Activated CD4-positive, CD25-positive, alpha-beta regulatory T cell treated with anti-CD3 and anti-CD28 coated beads, Interleukin-2, amount 50 U/mL, for 24 hours (primary cell): ENCODE measurements at regions not wholly inside any gene's neighbourhood (a gene's known extent, or its start where the extent isn't known, plus 50 kb on each side); places are given as distances from the start of the nearest gene placed in this dataset.

Experiments used
- ATAC-seq, 2 donors: fragments of 150-1000 bp; cut with Tn5 transposase; one replicate each; pipeline ENCODE4 v1.10.0; 2021; ENCODE audit warnings: mild to moderate bottlenecking in 1 of 2, moderate library complexity in 1 of 2

GRCh38 chr21:28826569-28826968 lies 166.1 kb downstream of the LTN1 start:
- ATAC-seq: no peak

GRCh38 chr21:28826021-28826420 lies 166.7 kb downstream of the LTN1 start:
- ATAC-seq: no peak

- no peak for ATAC-seq
Observed at GRCh38 chr21:28823429-28823828, 169.2 kb downstream of the LTN1 start.

- ATAC-seq: no peak
Observed at GRCh38 chr21:28822486-28823335, 170.0 kb downstream of the LTN1 start.

GRCh38 chr21:28822123-28822399 lies 170.6 kb downstream of the LTN1 start:
- ATAC-seq: no peak

- no peak for ATAC-seq
Observed at GRCh38 chr21:28821276-28822122, 171.2 kb downstream of the LTN1 start.

GRCh38 chr21:28818663-28819278 lies 173.9 kb downstream of the LTN1 start:
- ATAC-seq: no peak

GRCh38 chr21:28817871-28818270 lies 174.8 kb downstream of the LTN1 start:
- no peak for ATAC-seq

GRCh38 chr21:28811860-28812259 lies 180.8 kb downstream of the LTN1 start:
- no peak for ATAC-seq

GRCh38 chr21:28810826-28811524 lies 181.7 kb downstream of the LTN1 start:
- ATAC-seq: no peak

- ATAC-seq: no peak
Observed at GRCh38 chr21:28805885-28806284, 186.8 kb downstream of the LTN1 start.

- no peak for ATAC-seq
Observed at GRCh38 chr21:28804089-28804670, 188.5 kb downstream of the LTN1 start.

- no peak for ATAC-seq
Observed at GRCh38 chr21:28801906-28802305, 190.8 kb downstream of the LTN1 start.

GRCh38 chr21:28799926-28800325 lies 192.8 kb downstream of the LTN1 start:
- no peak for ATAC-seq

- no peak for ATAC-seq
Observed at GRCh38 chr21:28798798-28799197, 193.9 kb downstream of the LTN1 start.

- no peak for ATAC-seq
Observed at GRCh38 chr21:28795251-28795650, 197.4 kb downstream of the LTN1 start.

- ATAC-seq: no peak
Observed at GRCh38 chr21:28794371-28794851, 198.3 kb downstream of the LTN1 start.

- no peak for ATAC-seq
Observed at GRCh38 chr21:28793043-28793442, 199.6 kb downstream of the LTN1 start.

GRCh38 chr21:28791595-28792282 lies 200.9 kb downstream of the LTN1 start:
- no peak for ATAC-seq

- ATAC-seq: no peak
Observed at GRCh38 chr21:28790335-28790734, 202.3 kb downstream of the LTN1 start.

GRCh38 chr21:28789523-28789922 lies 203.2 kb downstream of the LTN1 start:
- ATAC-seq: no peak

GRCh38 chr21:28788030-28788429 lies 204.6 kb downstream of the LTN1 start:
- no peak for ATAC-seq
